ENCODE measurements at regions not wholly inside any gene's neighbourhood (a gene's known extent, or its start where the extent isn't known, plus 50 kb on each side); places are given as distances from the start of the nearest gene placed in this dataset.
"Not testable (repeated sequence)": the region's sequence is repeated elsewhere in the genome, so short reads cannot be mapped to it uniquely, and the experiment has no call there.

- TF ChIP-seq POLR2AphosphoS2 (IDR thresholded peaks at IDR 0.05; ENCODE audit: low read depth, low read length); EZH2 (IDR thresholded peaks at IDR 0.05; ENCODE audit: borderline replicate concordance, control insufficient read depth, low read depth, low read length); MAX (IDR thresholded peaks at IDR 0.05; ENCODE audit: low read depth, low read length); RAD51 (IDR thresholded peaks at IDR 0.05); SMC3 (IDR thresholded peaks at IDR 0.05; ENCODE audit: borderline replicate concordance, low read length); TAF1 (IDR thresholded peaks at IDR 0.05; ENCODE audit: borderline replicate concordance, low read depth, low read length); SREBF2 (IDR thresholded peaks at IDR 0.05; ENCODE audit: low read length); NR2C2 (IDR thresholded peaks at IDR 0.05; ENCODE audit: borderline replicate concordance, control insufficient read depth, insufficient read length, low read depth); RBBP5 (conservative IDR thresholded peaks at IDR 0.05); POLR2A (IDR thresholded peaks at IDR 0.05; ENCODE audit: low read depth, low read length); TARDBP (IDR thresholded peaks at IDR 0.05; ENCODE audit: borderline replicate concordance); EGR1 (IDR thresholded peaks at IDR 0.05; ENCODE audit: borderline replicate concordance in 1 of 2, low read depth in 2 of 2, low read length in 2 of 2): not testable (repeated sequence)
- TF ChIP-seq, protein P1, sequence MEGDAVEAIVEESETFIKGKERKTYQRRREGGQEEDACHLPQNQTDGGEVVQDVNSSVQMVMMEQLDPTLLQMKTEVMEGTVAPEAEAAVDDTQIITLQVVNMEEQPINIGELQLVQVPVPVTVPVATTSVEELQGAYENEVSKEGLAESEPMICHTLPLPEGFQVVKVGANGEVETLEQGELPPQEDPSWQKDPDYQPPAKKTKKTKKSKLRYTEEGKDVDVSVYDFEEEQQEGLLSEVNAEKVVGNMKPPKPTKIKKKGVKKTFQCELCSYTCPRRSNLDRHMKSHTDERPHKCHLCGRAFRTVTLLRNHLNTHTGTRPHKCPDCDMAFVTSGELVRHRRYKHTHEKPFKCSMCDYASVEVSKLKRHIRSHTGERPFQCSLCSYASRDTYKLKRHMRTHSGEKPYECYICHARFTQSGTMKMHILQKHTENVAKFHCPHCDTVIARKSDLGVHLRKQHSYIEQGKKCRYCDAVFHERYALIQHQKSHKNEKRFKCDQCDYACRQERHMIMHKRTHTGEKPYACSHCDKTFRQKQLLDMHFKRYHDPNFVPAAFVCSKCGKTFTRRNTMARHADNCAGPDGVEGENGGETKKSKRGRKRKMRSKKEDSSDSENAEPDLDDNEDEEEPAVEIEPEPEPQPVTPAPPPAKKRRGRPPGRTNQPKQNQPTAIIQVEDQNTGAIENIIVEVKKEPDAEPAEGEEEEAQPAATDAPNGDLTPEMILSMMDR (IDR thresholded peaks at IDR 0.05 in 2 of 3, conservative IDR thresholded peaks at IDR 0.05 in 1 of 3; ENCODE audit: control insufficient read depth in 2 of 3, extremely low read depth in 1 of 3, insufficient read depth in 1 of 3, low read depth in 3 of 3, low read length in 3 of 3): not testable (repeated sequence)
- TF ChIP-seq, protein P2, sequence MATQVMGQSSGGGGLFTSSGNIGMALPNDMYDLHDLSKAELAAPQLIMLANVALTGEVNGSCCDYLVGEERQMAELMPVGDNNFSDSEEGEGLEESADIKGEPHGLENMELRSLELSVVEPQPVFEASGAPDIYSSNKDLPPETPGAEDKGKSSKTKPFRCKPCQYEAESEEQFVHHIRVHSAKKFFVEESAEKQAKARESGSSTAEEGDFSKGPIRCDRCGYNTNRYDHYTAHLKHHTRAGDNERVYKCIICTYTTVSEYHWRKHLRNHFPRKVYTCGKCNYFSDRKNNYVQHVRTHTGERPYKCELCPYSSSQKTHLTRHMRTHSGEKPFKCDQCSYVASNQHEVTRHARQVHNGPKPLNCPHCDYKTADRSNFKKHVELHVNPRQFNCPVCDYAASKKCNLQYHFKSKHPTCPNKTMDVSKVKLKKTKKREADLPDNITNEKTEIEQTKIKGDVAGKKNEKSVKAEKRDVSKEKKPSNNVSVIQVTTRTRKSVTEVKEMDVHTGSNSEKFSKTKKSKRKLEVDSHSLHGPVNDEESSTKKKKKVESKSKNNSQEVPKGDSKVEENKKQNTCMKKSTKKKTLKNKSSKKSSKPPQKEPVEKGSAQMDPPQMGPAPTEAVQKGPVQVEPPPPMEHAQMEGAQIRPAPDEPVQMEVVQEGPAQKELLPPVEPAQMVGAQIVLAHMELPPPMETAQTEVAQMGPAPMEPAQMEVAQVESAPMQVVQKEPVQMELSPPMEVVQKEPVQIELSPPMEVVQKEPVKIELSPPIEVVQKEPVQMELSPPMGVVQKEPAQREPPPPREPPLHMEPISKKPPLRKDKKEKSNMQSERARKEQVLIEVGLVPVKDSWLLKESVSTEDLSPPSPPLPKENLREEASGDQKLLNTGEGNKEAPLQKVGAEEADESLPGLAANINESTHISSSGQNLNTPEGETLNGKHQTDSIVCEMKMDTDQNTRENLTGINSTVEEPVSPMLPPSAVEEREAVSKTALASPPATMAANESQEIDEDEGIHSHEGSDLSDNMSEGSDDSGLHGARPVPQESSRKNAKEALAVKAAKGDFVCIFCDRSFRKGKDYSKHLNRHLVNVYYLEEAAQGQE (IDR thresholded peaks at IDR 0.05; ENCODE audit: low read depth, low read length): not testable (repeated sequence)
Measured at GRCh38 chr6:104670834-104671590, 188.7 kb downstream of the HACE1 start.
